GM18868 (cell line): ENCODE measurements at regions not wholly inside any gene's neighbourhood (a gene's known extent, or its start where the extent isn't known, plus 50 kb on each side); places are given as distances from the start of the nearest gene placed in this dataset.
A peak's percentile ranks its signal among the peaks of the same experiment; 100 is the strongest.

Experiments
- ATAC-seq: cut with Tn5 transposase; IDR thresholded peaks from one replicate; pipeline ENCODE4 v1.9.1; 2021; ENCODE audit warnings: mild to moderate bottlenecking, moderate library complexity; ENCODE audit not compliant: unreplicated experiment

DNA sequence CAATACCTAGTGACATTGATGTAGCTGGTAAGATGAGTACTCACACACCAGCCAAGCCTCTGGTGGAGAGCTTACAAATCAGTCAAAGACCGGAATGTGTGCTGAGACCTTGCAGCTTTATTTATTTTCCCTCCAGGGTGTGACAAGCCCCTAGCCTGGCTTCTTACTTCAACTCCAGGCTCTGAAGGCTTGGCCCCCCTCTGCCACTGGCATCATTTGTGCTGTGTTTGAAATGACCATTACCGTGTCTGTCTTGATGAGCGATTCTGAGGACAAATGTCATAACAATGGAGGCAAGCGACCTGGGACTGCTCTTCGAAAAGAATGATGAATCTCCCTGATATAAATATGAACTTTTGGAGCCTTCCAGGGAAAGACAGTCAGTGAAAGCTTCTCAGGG lies 749.9 kb upstream of the HS6ST1 start:
- ATAC-seq: no peak

DNA sequence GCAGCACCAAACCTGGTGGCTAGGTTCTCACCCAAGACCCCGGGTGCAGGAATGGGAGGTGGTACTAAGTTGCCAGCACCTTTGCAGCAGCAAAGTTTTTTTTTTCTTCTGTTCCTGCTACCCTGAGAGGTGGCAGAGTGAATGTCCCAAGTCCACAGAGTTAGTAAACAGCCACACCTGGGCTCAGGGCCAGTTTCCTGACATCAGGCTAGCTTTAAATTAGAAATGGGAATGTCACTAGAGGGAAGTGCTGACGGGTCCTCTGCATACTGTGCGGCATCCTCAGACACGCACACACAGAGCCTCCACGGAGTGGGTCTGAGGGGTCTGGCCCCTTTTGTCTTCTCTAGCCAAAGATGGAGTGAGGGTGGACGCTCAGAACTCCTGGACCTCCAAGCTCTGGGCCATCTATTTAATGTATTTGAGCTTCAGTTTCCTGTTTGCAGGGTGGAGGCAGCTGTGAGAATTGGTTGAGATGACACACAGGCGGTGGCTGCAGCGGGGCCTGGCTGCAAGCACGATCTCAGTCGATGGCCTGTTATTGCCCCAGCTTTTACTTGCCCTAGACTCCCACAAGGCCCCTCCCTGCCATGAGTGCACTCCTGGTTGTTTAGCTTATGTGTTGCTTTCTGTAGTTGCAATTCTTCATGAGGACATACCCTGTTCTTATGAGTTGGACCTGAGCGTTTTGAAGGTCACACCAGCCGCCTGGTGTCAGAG lies 751.4 kb upstream of the HS6ST1 start:
- no peak for ATAC-seq

DNA sequence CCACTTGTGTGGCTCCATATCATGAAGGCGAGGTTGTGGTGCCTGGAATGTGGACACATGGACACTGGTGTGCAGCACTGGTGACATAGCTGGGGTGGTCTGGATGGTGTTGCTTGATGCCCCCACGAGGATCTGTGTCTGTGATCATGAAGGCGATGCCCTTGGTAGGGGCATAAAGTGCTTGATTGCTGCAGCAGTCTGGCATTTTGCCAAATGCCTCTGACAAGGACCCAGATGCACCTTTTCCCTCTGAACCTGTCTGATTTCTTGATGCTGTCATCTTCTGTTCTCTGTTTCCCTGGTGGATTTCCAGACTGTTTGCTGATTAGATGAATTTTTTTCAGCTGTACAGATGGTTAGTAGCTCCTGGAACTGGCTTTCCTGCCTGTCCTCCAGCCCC lies 752.0 kb upstream of the HS6ST1 start:
- no peak for ATAC-seq

DNA sequence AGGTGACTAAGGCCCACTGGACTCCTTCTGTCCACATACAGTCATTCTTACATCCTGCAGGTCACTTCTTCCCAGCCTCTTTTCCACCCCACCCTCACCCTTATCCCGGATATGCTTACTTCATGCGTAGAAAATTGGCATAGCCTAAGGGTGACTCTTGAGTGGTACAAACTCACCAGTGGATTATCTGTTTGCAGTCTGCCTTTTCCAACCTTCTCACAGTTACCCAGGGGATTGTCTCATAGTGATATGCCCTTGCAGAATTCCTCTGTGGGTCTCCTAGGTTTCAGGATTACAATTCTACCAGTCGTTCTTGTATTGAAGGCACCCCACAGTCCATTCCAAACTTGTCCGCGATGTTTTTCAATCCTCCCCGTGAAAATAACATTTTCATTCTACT lies 752.9 kb upstream of the HS6ST1 start:
- no peak for ATAC-seq

DNA sequence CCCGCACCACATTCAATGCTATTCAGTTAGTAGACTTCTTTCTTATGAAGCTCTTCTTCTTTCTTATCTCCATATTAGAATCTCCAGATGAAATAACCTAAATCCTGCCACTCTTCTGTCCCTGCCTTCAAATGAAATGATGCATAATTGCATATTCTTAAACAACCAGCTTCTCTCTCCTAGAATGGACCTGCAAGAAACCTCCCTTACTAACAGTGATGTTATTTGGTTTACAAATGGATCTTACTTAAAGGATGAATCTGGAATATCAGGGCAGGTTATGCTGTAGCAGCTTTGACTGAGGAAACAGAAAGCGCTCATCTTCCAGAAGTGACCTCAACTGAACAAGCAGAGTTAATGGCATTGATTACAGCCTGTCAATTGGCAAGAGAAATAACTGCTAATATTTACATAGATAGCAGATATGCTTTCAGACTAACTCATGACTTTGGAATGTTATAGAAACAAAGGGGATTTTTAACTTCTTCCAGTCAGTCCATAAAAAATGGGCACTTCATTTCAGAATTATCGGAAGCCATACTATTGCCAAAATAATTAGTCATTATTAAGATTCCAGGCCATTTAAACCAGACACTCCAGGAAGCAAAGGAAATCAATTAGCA lies 755.7 kb upstream of the HS6ST1 start:
- ATAC-seq: no peak

DNA sequence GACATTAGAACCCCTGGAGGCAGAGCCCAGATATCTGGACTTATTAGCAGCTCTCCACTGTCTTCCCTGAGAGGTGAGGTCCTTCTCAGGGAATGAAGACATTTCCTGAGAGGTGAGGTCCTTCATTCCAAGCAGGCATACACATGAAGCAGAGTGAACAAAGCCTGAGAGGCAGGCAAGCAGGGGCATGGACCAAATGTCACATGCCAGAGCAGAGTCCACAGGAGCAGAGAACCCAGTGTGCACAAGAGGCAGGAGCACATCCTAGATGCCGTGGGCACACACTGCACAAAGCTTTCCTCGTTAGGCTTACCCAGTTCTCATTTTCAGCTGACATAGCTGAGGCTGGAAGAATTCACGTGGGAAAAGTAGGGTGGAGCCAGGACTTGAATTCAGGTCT lies 759.9 kb upstream of the HS6ST1 start:
- no peak for ATAC-seq

DNA sequence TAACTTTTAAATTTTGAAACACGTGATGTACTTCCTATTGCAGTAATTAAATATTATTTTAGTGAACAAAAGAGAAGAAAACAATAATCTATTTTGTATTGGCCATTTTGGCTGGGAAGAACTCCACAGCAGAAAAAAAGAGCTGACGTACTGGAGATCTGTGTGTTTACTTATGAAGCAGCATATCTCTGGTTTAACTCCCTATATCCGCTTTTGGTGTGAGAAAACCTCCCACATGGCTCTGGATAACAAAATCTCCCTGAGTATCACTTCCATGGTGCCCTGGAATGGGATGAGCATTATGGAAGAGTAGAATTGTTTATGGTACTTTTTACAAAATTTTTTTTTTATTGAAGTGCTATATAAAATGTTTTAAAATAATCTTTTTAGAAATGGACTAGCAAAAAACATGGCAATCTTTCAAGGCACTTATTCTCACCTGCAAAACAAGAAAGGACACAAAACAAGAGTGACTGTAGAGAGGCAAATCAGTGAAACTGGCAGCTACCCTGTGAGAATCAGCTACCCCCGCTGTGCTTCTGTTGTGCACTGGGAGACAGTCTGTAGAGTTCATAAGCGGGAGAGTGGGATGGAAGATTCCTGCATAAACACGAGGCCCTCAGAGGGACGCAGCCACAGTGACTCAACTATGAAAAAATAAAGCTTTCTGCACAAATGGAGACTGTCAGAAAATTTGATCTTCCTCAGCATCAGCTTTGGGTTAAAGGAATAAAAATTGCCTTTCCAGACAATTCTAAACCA lies 762.2 kb upstream of the HS6ST1 start:
- ATAC-seq: no peak

DNA sequence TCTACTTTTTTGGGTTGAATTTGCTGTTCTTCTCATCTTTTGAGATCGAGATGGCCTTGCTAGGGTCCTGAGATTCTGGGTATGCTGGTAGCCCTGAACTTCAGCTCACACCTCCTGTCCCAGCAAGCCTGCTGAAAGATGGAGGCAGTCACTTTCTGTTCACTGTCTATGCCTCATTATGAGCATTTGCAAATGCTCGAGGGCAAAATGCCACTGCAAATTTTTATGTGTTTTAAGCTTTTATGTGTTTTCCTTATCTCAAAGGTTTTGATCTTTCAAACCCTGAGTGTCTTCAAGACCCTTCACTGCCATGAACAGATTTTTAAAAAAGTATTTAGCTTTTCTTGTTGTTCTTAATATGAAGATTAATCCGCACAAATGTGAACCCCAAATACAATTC lies 766.7 kb upstream of the HS6ST1 start:
- no peak for ATAC-seq

DNA sequence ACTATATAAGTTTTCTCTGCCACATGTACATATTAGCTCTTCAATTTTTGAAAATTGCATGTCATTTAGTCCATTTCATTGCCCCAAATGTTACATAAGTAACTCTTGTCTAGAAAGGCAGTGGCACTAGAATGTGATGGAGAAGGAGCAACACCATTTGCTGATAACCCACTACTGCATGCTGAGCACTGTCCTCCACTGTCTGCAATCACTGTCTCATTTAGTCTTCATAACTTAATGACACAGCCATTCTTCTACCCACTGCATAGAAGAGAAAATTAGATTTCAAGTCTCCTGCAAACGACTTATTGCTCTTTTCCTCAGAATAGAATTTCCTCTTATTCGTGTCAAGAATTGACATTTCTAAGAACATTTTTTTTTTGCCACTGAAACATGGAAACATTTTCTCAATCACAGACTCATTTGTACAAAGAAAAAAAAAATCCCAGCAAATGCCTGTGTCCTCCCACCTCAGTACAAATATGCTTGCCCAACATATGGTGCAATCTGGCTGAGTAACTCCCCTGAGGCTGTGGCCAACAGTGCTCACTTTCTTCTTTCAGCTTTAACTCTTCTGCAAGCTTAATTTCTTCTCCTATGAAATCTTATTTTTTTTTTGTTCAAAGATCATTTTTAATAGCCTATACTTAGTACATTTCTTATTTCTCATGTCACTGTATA lies 768.6 kb upstream of the HS6ST1 start:
- ATAC-seq: no peak

DNA sequence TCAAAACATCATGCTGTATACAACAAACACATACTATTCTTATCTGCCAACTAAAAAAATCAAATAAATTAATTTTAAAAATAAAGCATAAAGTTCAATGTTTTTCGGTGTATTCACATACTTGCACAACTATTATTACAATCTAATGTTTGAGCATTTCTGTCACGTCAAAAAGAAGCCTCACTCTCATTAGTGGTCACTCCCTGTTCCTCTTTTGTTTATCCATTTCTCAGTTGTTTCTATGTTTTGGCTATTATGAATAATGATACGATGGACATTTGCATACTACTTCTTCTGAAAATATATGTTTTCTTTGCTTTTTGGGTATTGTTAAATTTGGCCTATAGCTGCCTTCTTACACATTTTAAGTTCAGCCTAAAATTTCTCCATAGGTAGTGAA lies 773.0 kb upstream of the HS6ST1 start:
- peak; percentile 67 for ATAC-seq

DNA sequence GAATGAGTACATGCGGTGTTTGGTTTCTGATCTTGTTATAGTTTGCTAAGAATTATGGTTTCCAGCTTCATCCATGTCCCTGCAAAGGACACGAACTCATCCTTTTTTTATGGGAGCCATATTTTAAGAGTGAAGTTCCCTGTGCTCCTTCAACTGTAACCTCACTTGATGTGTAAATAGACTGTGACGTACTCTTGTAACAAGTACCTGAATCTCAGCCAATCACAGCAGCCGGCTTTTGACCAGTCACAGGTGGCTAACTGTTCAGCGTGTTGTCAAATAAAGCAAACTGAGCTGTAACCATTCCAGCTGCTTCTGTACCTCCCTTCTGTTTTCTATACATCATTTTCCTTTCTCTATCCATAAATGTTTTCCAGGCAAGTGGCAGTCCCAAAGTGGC lies 774.3 kb upstream of the HS6ST1 start:
- no peak for ATAC-seq

DNA sequence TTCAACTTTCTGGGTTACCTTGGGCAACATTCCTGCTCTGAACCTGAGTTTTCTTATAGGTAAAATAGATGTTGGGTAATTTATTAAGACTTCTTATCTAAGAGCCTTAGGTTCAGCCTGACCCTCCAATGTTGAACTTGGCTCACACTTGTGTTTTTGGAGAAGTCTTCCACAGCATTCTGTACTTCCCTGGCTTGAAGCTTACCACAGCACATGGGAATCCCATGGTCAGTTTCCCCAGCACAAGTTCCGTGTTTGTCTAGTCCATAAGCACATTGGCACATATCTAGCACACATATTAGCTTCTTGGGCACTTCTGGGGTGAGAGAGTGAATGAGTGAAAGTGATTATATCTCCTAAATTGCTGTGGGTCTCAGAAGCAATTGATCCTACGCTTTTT lies 782.5 kb upstream of the HS6ST1 start:
- ATAC-seq: no peak

DNA sequence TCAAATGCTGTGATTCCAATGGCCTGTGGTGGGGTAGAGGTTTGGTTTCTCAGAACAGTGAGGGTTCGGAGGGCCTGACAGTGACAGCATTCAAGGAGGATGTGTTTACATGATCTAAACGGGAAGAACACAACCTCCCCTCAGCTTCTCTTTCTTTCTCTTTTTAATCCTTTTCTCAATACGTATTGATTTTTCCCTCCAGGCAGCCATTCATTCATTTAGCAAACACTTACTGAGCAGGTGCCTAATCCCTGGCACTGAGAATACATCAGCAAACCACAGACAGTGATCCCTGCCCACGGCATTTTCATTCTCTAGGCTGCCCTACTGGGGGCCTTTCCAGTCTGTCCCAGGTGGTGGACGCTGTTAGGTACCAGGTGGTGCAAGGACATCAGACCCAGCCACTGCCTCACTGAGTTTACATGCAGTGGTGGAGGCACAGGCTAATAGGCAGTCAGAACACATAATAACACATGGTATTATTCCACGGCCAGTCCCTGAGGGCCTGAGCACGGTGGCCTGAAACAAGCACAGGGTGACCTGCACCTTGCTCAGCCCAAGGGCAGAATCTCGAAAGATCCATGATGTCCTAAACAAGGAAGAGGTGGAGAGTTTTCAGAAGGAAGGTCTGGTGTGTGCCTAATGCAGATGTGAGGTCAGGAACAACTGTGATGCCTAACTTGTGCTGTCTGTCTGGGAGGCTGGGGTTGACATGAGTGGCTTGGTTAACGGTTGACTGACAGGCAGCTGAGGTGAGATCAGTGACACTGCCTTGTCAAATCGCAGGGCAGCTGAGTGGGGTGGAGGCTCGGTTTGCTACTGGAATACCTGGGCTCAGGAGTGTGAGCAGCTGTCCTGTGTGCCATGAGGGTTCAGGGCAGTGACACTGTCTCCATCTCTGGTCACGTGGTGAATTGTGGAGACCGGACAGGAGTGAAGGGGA lies 785.5 kb upstream of the HS6ST1 start:
- ATAC-seq: no peak

DNA sequence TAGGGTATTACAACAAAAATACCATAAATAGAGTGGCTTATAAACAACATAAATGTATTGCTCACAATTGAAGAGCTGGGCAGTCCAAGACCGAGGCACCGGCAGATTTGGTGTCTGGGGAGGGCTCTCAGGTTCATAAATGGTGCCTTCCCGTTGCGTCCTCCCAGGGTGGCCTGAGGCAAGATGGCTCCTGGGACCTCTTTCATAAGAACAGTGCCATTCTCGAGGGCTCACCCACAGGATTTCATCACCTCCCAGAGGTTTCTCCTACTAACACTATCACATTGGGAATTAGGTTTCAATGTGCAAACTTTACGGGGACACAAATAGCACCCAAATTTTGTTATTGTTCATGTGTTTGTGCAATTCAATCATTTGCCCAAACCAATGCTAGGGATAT lies 793.5 kb upstream of the HS6ST1 start:
- no peak for ATAC-seq

DNA sequence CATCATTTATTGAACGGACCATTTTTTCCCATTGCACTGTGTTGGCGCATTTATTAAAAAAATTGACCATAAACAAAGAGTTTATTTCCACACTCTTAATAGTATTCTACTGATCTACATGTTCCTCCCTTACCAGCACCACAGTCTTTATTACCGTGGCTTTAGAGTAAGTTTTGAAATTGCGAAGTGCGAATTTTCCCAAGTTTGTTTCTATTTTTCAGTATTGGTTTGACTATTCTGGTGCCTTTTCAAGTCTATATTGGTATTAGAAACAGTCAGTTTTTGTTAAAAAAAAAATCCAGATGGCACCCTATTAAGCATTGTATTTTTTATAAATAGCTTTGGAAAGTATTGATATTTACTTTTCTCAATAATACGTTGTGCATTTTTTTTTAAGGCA lies 795.1 kb upstream of the HS6ST1 start:
- ATAC-seq: peak; percentile 35

DNA sequence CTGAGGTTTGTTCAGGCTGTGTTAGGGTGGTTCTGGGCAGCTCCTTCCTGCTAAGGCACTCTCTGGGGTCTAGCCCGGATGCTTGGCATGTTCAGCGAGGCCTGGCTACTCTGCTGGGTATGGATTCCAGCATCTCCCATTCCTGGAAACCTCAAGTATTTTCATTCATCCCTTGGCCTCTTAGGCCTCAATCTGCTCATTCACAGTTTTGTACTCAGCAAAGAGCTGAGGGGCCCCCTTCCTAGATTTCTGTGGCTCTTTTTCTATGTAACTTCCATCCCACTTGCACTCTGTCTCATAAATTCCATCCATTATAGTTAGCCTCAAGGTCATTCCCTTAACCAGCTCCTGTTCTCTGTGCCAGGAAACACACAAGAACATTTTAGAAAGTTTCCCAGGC lies 798.8 kb upstream of the HS6ST1 start:
- no peak for ATAC-seq

DNA sequence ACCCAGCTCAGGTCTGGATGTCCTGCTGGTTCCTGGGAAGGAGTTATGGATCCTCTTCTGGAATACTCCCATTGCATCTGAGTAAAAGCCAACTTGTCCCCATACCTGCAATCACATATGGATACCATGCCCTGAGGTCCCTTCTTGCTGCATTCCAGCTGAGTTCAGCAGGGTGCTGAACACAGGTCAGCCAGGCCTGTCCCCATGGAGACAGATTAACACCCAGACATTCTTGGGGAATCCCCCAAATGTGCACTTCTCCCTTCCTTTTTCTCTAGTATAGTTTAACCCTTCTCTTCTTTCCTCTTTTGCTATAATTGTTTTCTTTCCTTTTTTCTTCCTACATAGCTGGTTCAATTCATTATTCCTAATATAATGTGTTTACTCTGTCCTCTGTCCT lies 799.6 kb upstream of the HS6ST1 start:
- peak; percentile 89 for ATAC-seq

DNA sequence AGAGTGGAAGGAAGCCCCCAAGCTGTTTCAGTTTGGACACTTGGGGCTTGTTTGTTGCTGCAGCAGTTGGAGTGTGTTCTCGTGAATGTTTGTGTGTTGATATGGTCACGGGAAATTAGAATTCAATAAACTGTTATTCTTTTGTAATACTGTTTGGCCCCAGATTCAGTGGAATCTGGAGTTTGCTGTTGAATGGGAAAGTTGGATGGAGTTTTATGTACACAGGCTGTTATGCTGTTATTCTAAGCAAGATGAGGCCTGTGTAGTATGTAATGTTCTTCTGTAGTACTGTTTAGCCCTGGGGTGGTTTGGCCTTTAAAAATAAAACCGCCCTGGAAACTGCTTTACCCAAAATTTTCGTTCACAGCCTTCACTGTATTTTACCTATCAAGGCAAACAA lies 810.4 kb upstream of the HS6ST1 start:
- ATAC-seq: no peak

DNA sequence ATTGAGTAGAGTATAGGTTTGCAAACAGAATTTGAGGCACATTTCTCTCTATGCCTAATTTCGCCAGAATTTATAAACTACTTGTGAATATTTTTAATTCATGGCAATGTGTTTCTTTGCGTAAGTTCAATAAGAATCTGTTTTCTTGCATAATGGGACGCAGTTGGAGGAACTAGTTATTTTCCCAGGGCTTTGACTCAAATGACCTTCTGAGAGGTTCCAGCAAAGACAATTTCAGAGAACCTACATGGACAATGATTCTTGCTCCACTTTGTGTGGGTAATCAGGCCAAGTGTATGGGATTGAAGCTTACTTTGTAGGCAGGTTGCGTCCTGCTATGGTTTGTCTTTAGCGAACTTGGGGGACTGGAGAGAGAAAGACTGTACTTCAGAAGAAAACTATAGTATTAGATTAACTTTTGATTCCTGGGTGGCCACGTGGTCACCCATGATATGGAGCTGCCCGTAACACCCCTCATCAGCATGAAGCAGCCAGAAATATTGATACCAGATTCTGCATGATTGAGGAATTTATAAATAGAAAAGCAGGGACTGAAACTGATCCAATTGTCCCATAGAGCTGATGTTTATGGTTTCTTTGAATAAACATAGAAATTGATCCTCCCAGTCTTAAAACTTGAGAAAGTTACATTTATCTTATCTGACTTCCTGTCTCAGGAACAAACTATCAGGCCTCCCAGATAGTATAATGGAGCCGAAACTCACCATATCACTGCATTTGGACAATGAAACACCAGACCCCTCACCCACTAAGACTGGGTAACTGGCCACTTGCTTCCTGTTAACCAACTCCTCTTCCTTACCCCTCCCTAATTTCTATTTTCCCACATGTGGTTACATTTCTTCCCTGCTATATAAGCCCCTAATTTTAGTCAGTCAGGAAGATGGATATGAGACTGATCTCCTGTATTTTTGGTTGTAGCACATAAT lies 815.3 kb upstream of the HS6ST1 start:
- no peak for ATAC-seq
